Neural crest cell (in vitro differentiated cells): ENCODE measurements at regions not wholly inside any gene's neighbourhood (a gene's known extent, or its start where the extent isn't known, plus 50 kb on each side); places are given as distances from the start of the nearest gene placed in this dataset.

Source experiments
- DNase-seq: peaks from one replicate; pipeline ENCODE4 v3.0.0; 2021; ENCODE audit warnings: low read depth, mixed read lengths, low spot score
- H3K27ac Mint-ChIP-seq: one replicate; pipeline ENCODE4 v1.8.0; 2021; ENCODE audit warnings: mild to moderate bottlenecking, mixed read lengths; ENCODE audit not compliant: unreplicated experiment
- H3K27me3 Mint-ChIP-seq: 2 replicates; pipeline ENCODE4 v1.8.0; 2021; ENCODE audit warnings: low read depth, mild to moderate bottlenecking, mixed read lengths
- H3K36me3 Mint-ChIP-seq: 2 replicates; pipeline ENCODE4 v1.8.0; 2021; ENCODE audit warnings: low read depth, mild to moderate bottlenecking, mixed read lengths
- H3K4me1 Mint-ChIP-seq: 2 replicates; pipeline ENCODE4 v1.8.0; 2021; ENCODE audit warnings: mixed read lengths
- H3K4me3 Mint-ChIP-seq: one replicate; pipeline ENCODE4 v1.8.0; 2021; ENCODE audit warnings: mild to moderate bottlenecking, mixed read lengths
- H3K9me3 Mint-ChIP-seq: 2 replicates; pipeline ENCODE4 v1.8.0; 2021; ENCODE audit warnings: mixed read lengths
- TF ChIP-seq, protein P1 (sequence below): fragments of 200-600 bp; sonication (generic); conservative IDR thresholded peaks from 2 replicates; pipeline ENCODE4 v1.5.0; 2021; ENCODE audit warnings: antibody characterized with exemption, mild to moderate bottlenecking

DNA sequence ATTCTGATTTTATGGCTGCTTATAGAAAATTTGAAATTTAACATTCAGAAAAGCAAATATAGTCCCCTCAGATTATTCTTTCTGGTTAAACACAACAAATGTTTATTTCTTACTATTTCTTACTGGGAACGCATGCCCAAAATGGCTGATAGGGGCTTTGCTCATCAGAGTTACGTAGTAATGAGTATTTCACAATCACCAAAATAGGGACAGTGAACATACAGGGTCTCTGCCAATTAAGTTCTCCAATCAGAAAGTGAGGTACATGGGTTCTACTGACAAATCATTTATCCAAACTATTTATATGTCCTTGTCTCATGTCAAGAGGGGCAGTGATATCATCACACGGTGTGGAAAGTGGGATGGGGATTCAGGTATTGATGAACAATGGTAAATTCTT, 154.5 kb downstream of the BCHE start:
- H3K27ac Mint-ChIP-seq: no peak overlapping the region
- no peaks in the 10 kb centered on the region for H3K27me3 Mint-ChIP-seq
- H3K4me1 Mint-ChIP-seq: no peaks in the 10 kb centered on the region
- H3K4me3 Mint-ChIP-seq: no peak overlapping the region
- TF ChIP-seq, protein P1, sequence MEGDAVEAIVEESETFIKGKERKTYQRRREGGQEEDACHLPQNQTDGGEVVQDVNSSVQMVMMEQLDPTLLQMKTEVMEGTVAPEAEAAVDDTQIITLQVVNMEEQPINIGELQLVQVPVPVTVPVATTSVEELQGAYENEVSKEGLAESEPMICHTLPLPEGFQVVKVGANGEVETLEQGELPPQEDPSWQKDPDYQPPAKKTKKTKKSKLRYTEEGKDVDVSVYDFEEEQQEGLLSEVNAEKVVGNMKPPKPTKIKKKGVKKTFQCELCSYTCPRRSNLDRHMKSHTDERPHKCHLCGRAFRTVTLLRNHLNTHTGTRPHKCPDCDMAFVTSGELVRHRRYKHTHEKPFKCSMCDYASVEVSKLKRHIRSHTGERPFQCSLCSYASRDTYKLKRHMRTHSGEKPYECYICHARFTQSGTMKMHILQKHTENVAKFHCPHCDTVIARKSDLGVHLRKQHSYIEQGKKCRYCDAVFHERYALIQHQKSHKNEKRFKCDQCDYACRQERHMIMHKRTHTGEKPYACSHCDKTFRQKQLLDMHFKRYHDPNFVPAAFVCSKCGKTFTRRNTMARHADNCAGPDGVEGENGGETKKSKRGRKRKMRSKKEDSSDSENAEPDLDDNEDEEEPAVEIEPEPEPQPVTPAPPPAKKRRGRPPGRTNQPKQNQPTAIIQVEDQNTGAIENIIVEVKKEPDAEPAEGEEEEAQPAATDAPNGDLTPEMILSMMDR: no peak
- H3K36me3 Mint-ChIP-seq: no peaks in the 10 kb centered on the region
- no peak for DNase-seq
- H3K9me3 Mint-ChIP-seq: no peaks in the 10 kb centered on the region

DNA sequence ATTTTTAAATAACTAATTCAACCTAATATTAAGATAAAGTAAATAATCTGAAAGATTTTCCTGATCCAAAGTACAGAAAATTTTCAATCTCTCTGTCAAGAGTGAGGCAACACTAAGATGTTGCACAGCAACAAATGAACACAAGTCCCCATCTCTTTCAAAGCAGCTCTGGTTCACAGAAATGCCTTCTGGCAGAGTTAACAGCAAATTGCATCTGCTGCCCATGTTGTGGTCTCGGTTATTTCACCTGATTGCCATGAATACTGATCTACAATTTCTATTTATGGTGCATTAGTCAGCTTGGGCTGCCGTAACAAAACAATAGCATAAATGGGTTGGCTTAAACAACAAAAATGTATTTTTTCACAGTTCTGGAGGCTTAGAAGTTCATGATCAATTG, 167.3 kb downstream of the BCHE start:
- TF ChIP-seq, protein P1: no peak
- no peak overlapping the region for H3K4me3 Mint-ChIP-seq

DNA sequence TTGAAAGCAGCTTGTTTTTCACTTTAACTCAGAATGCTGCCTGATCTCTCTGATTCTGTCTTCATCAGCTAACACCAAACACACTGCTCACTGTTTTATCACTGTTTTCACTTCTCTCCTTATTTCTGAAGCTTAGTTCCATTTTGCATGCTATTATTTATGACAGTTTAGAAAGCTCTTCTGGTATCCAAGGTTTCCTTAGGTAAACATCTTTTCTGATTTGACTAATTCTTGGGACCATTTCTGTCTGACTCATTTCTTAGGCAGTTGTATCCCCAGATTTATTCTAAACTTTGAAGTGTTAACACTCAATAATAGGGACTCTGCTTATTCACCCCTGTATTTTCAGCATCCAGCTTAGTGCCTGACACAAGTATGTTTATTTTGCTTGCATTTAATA, 167.7 kb downstream of the BCHE start:
- no peaks in the 10 kb centered on the region for H3K4me1 Mint-ChIP-seq
- no peak for DNase-seq
- no peaks in the 10 kb centered on the region for H3K27me3 Mint-ChIP-seq
- H3K27ac Mint-ChIP-seq: no peak overlapping the region
- no peaks in the 10 kb centered on the region for H3K36me3 Mint-ChIP-seq
- peaks cover 7% of the 10 kb centered on the region for H3K9me3 Mint-ChIP-seq
- H3K4me3 Mint-ChIP-seq: no peak overlapping the region
- TF ChIP-seq, protein P1: no peak

More for the DNA sequence above, 167.3 kb downstream of the BCHE start:
- Mint-ChIP-seq H3K27ac (no peak overlapping the region), H3K36me3 (no peaks in the 10 kb centered on the region), H3K4me1 (no peaks in the 10 kb centered on the region), H3K27me3 (no peaks in the 10 kb centered on the region), H3K9me3 (peaks cover 12% of the 10 kb centered on the region)
- no peak for DNase-seq

DNA sequence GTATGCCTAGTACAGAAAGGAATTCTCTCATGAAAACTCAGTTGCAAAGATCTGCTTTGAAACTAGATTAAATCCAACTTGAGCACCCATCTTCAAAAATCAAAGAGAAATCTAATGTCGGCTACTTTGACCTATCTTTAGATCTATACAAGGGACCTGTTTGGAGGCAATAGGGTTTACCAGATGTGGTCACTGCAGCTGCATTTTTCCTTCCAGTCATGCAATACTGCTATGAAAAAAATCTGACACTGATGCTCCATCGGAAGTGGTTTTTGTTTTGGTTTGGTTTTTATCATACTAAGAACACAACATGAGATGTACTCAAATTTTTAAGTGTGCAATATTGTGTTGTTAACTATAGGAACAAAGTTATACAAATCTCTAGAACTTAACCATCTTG, 169.5 kb downstream of the BCHE start:
- no peaks in the 10 kb centered on the region for H3K4me1 Mint-ChIP-seq
- TF ChIP-seq, protein P1: no peak
- H3K9me3 Mint-ChIP-seq: peaks cover 2% of the 10 kb centered on the region
- no peak overlapping the region for H3K4me3 Mint-ChIP-seq
- H3K36me3 Mint-ChIP-seq: no peaks in the 10 kb centered on the region
- no peaks in the 10 kb centered on the region for H3K27me3 Mint-ChIP-seq
- H3K27ac Mint-ChIP-seq: no peak overlapping the region
- DNase-seq: no peak

DNA sequence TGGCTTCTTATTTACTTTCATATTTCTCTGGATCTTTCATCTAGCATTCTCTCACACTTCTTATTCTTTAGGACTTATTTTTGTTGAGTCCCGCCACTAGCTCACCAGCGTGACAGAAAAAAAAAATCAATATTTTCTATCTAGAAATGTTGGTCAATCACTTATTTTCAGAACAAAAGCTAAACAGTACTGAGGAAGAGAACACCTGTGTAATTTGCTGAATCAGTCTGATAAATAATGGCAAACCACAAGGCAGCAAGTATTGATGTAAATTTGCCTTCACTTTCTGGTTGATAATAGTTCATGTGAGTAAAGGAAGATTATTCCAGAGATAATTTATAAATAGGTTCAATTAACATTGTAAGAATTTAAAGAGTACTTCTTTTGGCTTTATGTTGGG, 179.2 kb downstream of the BCHE start:
- no peaks in the 10 kb centered on the region for H3K4me1 Mint-ChIP-seq
- H3K27ac Mint-ChIP-seq: no peak overlapping the region
- no peaks in the 10 kb centered on the region for H3K27me3 Mint-ChIP-seq

More for the DNA sequence above, 179.2 kb downstream of the BCHE start:
- Mint-ChIP-seq H3K4me3 (no peak overlapping the region), H3K36me3 (no peaks in the 10 kb centered on the region), H3K9me3 (peaks cover 7% of the 10 kb centered on the region)
- TF ChIP-seq, protein P1: no peak
- no peak for DNase-seq
